ENCODE measurements at regions not wholly inside any gene's neighbourhood (a gene's known extent, or its start where the extent isn't known, plus 50 kb on each side); places are given as distances from the start of the nearest gene placed in this dataset.

DNA sequence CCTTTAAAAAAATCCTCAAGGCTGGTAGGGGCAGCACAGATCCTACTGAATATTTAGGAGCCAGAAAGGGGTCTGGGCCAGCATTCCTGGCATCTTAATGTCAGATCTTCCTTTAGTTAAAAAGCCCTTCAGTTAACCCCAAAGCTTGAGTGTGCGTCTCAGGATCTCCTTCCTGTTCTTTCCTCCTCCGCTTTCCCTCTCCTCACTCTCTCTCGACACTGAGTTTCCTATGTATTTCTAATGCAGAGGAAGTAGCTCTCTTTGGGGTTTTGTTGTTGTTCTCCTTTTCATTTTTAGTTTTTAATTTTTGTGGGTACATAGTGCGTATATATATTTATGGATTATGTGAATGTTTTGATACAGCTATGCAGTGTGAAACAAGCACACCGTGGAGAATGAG lies 109.9 kb upstream of the COPS8 start:
- Histone ChIP-seq H3K27me3 (ENCODE audit: control insufficient read depth in 2 of 2, insufficient read depth in 2 of 2, low read length in 2 of 2) (peaks cover 0 to 21% of the 10 kb centered on the region in 2 experiments; a peak in 2 of 5 replicates), H3K9me3 (replicated peaks; ENCODE audit: control insufficient read depth, insufficient read depth, low read depth, low read length) (no peaks in the 10 kb centered on the region), H3K79me2 (ENCODE audit: control insufficient read depth, insufficient read depth, low read length) (no peaks in the 10 kb centered on the region), H3K9ac (ENCODE audit: insufficient read depth in 1 of 2, low read depth in 2 of 2, low read length in 2 of 2) (no peak overlapping the region), H3K9me1 (ENCODE audit: control insufficient read depth, insufficient read depth, low read length) (no peaks in the 10 kb centered on the region), H3K27ac (ENCODE audit: extremely low read depth, low read depth, low read length) (no peak overlapping the region), H3K4me2 (ENCODE audit: insufficient read depth, low read length) (no peak overlapping the region), H3K4me1 (replicated peaks in 1 of 2; ENCODE audit: control insufficient read depth in 2 of 2, insufficient read depth in 2 of 2, low read length in 2 of 2) (no peaks in the 10 kb centered on the region), H3K36me3 (ENCODE audit: control insufficient read depth, insufficient read depth, low read length) (no peaks in the 10 kb centered on the region), H2AFZ (ENCODE audit: low read depth, low read length) (no peak overlapping the region), H4K20me1 (replicated peaks; ENCODE audit: control insufficient read depth, insufficient read depth, low read length) (no peaks in the 10 kb centered on the region), H3K4me3 (no peak overlapping the region)
- no peak for ATAC-seq
- TF ChIP-seq BACH1 (tag; IDR thresholded peaks at IDR 0.05): no peak
- no peak for TF ChIP-seq ZNF212 (CRISPR knock-in tag; IDR thresholded peaks at IDR 0.05)
- TF ChIP-seq ZNF79 (CRISPR knock-in tag; IDR thresholded peaks at IDR 0.05; ENCODE audit: low read depth): no peak
- TF ChIP-seq CCNT2 (IDR thresholded peaks at IDR 0.05; ENCODE audit: borderline replicate concordance, extremely low read depth, insufficient read length, low read depth, low read length): no peak
- no peak for TF ChIP-seq RBM15 (IDR thresholded peaks at IDR 0.05; ENCODE audit: insufficient read depth, low read length)
- no peak for TF ChIP-seq THRAP3 (IDR thresholded peaks at IDR 0.05; ENCODE audit: borderline replicate concordance)
- no peak for TF ChIP-seq ZNF696 (CRISPR knock-in tag; conservative IDR thresholded peaks at IDR 0.05)
- no peak for TF ChIP-seq ATF7 (IDR thresholded peaks at IDR 0.05)
- TF ChIP-seq CBX8 (IDR thresholded peaks at IDR 0.05; ENCODE audit: borderline replicate concordance, extremely low read depth, low read depth, low read length, poor library complexity, severe bottlenecking): no peak
- POLR2A ChIA-PET: no interaction called here
- no peak for FAIRE-seq
- no peak for DNase-seq (ENCODE audit: extremely low read depth in 1 of 4, low spot score in 3 of 4)
- CTCF ChIA-PET (ENCODE audit: low intra/inter-chr PET ratio): no interaction called here
- intact Hi-C loops (cut with micrococcal nuclease): no loop called here
- 3% methylated on average over 5 of the region's 5 CpGs for WGBS (ENCODE audit: insufficient coverage, low coverage, missing lambda C conversion rate)
- no TSS peak for BruUV-seq (replicated peaks)
- in situ Hi-C loops (cut with MboI): no loop called here

All from K562 (cell line).